A673 (cell line): ENCODE measurements at regions not wholly inside any gene's neighbourhood (a gene's known extent, or its start where the extent isn't known, plus 50 kb on each side); places are given as distances from the start of the nearest gene placed in this dataset.

Experiments
- CTCF ChIP-seq: fragments of 300-800, 200-600 bp; sonication (generic); conservative IDR thresholded peaks from 2 replicates; pipeline ENCODE4 v1.5.1; 2017; ENCODE audit warnings: low read depth, mild to moderate bottlenecking, antibody characterized with exemption, low read length, moderate library complexity, mixed read lengths
- EZH2 ChIP-seq: fragments of 200-600 bp; sonication (generic); IDR thresholded peaks from 2 replicates; pipeline ENCODE4 v1.6.1; 2017; ENCODE audit warnings: borderline replicate concordance, low read depth, mild to moderate bottlenecking, mixed read lengths, antibody characterized with exemption, low read length; ENCODE audit not compliant: poor library complexity, severe bottlenecking

- TF ChIP-seq CTCF (no peak), EZH2 (no peak)
These were observed 207.3 kb downstream of the FOXD2 start for GRCh38 chr1:47645151-47645550.
